HG03039 (cell line): ENCODE measurements at regions not wholly inside any gene's neighbourhood (a gene's known extent, or its start where the extent isn't known, plus 50 kb on each side); places are given as distances from the start of the nearest gene placed in this dataset.

Experiments
- ATAC-seq: cut with Tn5 transposase; IDR thresholded peaks from one replicate; pipeline ENCODE4 v1.9.1; 2021; ENCODE audit warnings: mild to moderate bottlenecking, moderate library complexity; ENCODE audit not compliant: unreplicated experiment

- no peak for ATAC-seq
These were observed 188.3 kb downstream of the IRF8 start for GRCh38 chr16:86087011-86087895.

- no peak for ATAC-seq
These were observed 188.9 kb downstream of the IRF8 start for GRCh38 chr16:86087896-86088230.

DNA sequence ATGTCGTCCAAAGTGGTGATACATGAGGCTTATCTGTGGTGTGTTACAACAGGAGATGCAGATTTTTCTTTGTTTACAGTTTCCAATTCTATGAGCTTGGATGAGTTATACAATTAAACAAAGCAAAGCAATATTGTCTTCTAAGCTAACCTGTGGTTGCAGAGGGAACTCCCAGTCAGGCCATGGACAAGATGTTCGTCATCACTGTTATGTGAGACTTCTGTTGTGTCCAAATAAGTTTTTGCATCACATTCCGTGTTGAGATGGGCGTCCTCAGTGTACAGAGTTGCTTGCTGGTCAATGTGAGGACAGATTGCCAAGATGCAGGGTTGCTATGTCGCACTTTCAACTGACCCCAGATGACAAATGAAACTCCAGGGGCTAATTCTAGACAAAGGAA, 189.3 kb downstream of the IRF8 start:
- no peak for ATAC-seq

GRCh38 chr16:86088816-86089215, 189.9 kb downstream of the IRF8 start:
- no peak for ATAC-seq

GRCh38 chr16:86089334-86089900, 190.5 kb downstream of the IRF8 start:
- no peak for ATAC-seq

GRCh38 chr16:86089991-86090390, 191.0 kb downstream of the IRF8 start:
- no peak for ATAC-seq

DNA sequence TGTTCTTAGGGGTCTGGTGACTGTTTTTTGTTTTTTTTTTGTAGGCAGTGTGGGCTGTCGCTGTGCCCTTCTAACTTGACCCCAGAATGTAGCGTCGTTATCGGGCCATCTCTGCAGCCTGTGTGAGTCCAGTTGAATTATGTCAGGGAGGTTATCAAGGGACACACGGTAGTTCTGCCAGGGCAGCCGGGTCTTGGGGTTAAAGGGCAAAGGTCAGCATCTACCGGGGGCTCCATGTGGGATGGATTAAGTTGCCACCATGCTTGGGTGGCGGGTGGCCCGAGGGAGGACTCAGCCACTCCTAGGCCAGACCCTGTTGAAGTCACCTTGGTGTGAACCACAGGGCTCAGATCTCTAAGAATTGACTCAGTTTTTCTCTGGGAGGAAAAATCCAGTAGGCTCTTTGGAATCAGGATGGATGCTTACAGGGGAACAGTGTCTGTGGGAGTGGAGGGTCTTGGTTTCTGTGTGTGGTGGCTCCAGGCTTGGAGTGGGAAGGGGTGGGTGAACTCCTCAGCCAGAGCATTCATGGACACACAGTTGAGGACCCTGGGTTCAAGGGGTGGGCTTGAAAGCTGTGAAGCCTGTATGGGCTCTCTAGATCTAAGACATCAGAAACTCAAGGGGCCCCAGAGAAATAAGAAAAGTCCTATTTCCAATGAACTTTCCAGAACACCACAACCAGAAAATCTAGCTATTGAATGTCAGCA, 191.7 kb downstream of the IRF8 start:
- ATAC-seq = no peak

DNA sequence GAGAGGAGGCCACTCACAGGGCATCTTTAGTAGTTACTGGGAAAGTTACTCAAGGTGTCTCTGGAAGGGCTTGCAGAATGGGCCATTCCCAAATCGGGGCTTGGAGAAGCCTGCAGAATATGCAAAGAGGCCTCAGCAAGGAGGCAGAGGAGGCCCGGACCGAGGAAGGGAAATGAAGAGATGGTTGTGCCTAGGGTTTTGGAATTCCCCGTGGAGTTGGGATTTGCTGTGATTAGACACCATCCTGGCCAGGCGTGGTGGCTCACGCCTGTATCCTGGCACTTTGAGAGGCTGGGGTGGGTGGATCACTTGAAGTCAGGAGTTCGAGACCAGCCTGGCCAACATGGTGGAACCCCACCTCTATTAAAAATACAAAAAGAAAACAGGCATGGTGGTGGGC, 193.0 kb downstream of the IRF8 start:
- no peak for ATAC-seq

DNA sequence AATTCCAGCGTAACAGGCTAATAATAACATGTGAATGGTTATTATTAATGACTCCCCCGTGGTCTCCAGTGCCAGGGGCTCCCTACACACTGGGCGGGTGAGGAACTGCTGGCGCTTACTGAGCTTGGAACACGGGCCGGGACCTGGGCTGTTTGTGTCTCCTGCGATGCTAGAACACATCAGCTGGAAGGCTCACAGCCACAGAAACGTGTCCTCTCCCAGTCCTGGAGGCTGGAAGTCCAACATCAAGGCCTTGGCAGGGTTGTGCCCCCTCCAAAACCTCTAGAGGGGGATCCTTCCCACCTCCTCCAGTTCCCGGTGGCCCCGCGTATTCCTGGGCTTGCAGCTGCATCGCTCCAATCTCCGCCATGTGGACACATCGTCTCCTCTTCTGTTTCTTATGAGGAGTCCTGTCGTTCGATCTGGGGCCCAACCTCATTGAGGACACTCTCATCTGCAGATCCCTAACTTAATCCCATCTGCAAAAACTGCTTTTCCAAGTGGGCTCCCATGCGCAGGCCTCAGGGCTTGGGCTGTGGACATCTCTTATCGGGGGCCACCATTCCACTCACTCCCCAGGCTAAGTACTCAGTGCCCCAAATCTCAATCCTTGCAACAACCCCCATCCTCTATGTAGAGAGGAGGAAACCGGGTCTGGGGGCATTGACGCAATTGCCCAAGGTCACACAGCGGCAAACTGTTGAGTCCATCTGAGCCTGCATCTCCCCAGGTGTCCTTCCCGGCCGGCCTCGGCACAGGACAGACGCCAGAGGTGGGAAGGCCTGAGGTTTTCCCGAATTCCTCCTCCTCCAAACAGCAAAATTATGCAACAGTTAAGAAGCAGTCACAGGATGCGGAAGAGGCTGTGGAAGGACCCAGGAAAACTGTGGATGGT, 193.9 kb downstream of the IRF8 start:
- no peak for ATAC-seq

- no peak for ATAC-seq
These were observed 195.1 kb downstream of the IRF8 start for GRCh38 chr16:86093801-86094750.

DNA sequence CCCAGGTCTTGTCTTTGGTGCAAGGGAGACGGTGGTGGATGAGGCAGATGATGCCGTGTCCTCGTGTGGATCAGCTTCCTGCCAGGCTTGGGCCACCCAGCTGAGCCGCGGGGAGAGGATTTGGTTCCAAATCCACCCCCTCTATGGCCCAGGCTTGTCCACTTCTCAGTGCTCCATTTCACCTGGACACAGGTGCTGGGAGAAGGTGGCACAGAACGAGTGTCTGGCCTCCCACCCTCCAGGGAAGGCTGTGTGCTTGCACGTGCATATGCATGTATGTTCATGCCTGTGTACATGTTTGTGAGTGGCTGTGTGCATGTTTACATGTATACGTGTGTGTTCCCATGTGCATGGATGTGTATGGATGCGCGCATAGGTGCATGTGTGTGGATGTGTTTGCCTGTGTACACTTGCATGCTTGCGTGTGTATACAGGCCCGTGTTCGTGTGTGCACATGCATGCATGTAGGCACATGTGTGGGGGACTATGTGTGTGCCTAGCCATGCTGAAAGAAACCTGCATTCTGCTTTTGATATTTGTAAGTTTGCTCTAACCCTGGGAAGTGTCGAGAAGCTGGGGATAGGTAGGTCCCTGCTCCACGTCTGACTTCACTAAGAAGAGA, 196.3 kb downstream of the IRF8 start:
- ATAC-seq = no peak

DNA sequence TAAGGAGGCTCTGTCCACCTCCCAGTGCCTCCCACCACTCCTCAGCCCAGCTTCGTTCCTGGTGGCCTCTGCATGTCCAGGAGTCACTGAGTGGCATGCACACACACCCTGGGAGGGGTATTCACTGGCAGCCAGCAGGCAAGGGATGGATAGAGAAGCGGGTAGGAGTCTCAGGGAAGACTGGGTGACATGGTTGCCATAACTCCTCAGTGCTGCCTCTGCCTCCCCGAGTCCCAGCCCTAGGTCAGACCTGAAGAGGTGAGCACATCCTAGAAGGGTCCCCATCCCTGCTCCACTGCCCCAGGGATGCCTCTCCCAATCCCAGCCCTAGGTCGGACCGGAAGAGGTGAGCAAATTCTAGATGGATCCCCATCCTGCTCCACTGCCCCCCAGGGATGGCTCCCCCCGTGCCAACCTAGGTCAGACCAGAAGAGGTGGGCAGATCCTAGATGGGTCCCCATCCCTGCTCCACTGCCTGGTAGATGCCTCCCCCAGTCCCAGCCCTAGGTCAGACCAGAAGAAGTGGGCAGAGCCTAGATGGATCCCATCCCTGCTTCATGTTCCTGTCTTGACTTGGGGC, 197.0 kb downstream of the IRF8 start:
- ATAC-seq = no peak

GRCh38 chr16:86096850-86097249, 197.9 kb downstream of the IRF8 start:
- no peak for ATAC-seq

GRCh38 chr16:86099326-86099725, 200.4 kb downstream of the IRF8 start:
- no peak for ATAC-seq

- no peak for ATAC-seq
These were observed 201.5 kb downstream of the IRF8 start for GRCh38 chr16:86100205-86101136.

DNA sequence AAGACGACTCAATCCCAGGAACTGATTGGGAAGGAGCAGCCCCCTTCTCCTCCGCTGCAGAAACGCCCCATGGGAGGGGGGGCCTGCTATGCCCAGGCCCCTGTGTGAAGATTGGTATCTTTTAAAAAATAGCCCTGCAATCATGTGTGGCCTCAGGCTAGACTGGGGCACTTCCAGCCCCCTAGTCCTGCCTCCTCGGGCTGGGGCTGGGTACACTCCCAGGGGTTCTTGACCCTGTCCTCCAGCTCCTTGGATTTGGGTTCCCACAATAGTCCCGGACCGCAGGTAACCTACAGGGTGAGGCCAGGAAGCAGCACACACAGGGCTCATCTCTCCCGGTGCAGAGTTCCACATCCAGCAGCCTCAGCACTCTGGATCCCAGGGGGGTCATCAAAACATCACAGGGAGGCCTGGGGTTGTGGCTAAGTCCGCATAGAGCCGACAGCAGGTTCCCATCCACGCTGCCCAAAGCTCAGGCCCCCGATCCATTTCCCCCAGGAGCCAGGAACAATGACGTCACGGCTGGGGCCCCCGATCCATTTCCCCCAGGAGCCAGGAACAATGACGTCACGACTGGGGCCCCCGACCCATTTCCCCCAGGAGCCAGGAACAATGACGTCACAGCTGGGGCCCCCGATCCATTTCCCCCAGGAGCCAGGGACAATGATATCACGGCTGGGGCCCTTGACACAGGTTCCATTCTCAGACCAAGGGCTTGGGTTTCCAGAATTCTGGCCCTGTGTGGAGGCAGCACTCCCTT, 202.4 kb downstream of the IRF8 start:
- ATAC-seq = no peak

DNA sequence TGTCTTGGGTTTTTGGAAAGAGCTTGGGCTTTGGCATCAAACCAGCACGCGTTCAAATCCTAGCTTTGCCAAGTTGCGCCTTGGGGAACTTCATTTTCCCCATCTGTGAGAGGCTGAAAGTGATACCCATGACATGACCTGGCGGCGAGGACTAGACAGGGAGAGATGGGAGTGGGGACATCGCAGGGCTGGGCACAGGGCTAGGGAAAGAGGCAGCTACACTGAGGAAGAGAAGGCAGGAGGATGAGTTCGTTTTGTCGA, 202.9 kb downstream of the IRF8 start:
- no peak for ATAC-seq

GRCh38 chr16:86103320-86103719, 204.4 kb downstream of the IRF8 start:
- ATAC-seq = no peak
